GM19438 (cell line): ENCODE measurements at regions not wholly inside any gene's neighbourhood (a gene's known extent, or its start where the extent isn't known, plus 50 kb on each side); places are given as distances from the start of the nearest gene placed in this dataset.

Experiments
- ATAC-seq: cut with Tn5 transposase; IDR thresholded peaks from one replicate; pipeline ENCODE4 v1.9.1; 2021; ENCODE audit warnings: low read depth; ENCODE audit not compliant: unreplicated experiment

DNA sequence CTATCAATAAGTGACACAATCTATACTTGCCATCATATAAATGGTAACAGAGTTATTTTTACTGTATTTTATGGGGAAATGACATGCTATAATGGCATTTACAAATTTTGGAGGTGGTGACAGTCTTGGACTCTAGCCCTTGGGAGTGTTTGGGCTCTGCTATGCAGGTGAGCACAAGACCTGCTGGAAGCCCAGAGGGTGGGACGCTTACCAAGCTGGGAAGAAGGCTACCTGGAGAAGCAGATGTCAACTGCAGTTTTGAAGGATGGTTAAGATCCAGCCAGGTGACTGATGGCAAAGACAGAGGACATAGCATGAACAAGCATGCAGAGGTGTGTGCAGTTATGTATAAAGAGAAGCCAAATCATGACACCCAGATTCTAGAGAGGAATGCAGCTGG lies 346.9 kb downstream of the MYCN start:
- ATAC-seq, result no peak

DNA sequence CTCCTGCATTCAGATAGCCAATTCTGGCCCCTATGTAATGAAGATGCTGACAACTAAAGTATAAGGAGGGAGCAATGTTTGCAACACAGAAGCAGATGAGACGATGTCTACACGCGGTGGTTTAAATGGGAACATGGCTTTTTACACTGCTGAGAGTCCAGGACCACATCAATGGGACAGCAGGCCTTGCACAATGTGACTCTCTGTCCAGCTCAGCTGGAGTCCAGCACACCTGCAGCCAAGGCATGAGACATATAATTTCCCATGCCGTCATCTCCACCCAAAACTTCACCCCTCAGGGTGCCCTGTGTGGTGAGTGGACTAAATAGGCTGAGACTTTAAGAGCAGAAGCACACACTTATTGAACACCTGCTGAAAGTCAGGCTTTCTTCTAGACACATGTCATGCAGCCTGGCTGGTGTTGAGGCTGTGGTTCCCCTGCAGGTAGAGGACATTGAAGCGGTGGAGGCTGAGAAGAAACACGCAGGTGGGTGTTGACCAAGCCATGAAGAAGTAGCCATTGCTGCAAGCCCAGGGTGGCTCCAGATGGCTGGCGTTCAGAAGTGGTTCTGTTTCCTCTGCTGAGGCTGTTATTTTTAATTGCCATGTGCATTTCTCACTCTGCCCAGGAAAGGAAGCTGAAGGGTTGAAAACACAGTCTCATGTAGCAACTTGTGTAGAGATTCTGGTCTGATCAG lies 345.6 kb downstream of the MYCN start:
- no peak for ATAC-seq

DNA sequence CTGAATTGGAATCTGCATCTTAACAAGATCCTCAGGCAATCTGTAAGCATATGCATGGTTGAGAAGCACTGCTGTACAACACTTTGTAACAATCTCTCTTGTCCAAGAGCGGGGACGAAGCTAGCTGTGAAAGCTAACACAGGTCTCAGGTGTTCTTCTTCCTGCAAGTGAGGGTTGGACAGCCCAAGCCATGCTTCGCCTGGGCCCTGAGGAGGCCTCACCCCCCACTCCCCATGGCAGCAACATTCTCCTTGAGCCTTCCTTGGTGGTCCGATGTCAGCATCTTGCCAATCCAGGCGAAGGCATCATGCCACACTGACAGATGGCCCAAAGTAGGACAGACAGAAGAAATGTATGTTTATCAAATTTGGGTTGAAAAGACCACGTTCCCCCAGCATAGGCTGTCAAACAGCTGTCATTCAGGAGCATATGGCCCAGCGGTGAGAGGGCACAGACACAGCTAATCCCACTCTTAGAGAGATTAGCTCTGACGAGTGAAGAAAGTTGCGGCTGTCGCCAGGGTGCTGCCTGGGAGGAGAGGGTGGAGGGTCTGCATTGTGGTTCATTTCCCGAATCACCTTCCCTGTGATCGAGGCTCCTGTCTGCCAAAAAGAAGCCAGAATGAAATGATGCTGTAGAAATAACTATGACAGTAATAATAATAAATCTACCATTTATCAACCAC lies 344.7 kb downstream of the MYCN start:
- no peak for ATAC-seq

- ATAC-seq, result no peak
These were observed 342.9 kb downstream of the MYCN start for GRCh38 chr2:16283071-16283850.

DNA sequence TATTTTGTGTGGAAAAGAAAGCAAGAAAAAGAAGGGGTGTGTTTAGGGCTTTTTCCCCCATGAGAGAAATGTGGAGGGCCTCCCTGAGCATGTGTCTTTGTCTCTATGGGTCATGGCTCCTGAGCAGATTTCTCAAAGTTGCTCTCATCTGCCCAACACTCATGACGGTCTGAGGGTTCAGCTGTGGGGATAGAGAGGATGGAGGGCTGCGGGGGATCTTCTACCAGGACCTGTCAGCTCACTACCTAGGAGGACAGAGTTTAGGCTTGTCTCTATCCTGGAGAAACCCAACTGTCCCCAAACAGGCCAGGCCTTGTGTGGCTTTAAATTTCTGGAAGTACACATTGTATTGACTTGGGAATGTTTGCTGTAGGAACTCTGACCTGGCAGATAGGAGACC lies 342.2 kb downstream of the MYCN start:
- no peak for ATAC-seq

- peak; percentile 74 for ATAC-seq
These were observed 341.3 kb downstream of the MYCN start for GRCh38 chr2:16281451-16282335.

GRCh38 chr2:16280081-16280480 lies 339.7 kb downstream of the MYCN start:
- ATAC-seq, result no peak

GRCh38 chr2:16279641-16280040 lies 339.3 kb downstream of the MYCN start:
- ATAC-seq, result no peak

DNA sequence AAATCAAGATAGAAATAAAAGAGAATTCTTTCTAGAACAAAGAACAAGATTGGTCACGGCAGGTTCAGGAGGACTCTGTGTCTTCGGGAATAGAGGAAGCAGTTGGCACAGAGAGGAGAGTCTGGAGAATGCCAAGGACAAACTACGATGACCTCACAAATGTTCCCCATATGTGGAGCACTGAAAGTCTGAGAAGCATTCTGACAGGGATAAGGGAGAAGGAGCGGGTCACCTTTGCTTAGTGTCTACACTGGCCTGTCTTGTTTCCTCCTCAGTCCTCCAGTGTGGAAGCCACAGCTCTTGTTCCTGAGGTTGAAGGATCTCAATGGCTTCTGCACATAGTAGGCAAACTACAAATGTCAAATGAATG lies 338.8 kb downstream of the MYCN start:
- ATAC-seq, result no peak

DNA sequence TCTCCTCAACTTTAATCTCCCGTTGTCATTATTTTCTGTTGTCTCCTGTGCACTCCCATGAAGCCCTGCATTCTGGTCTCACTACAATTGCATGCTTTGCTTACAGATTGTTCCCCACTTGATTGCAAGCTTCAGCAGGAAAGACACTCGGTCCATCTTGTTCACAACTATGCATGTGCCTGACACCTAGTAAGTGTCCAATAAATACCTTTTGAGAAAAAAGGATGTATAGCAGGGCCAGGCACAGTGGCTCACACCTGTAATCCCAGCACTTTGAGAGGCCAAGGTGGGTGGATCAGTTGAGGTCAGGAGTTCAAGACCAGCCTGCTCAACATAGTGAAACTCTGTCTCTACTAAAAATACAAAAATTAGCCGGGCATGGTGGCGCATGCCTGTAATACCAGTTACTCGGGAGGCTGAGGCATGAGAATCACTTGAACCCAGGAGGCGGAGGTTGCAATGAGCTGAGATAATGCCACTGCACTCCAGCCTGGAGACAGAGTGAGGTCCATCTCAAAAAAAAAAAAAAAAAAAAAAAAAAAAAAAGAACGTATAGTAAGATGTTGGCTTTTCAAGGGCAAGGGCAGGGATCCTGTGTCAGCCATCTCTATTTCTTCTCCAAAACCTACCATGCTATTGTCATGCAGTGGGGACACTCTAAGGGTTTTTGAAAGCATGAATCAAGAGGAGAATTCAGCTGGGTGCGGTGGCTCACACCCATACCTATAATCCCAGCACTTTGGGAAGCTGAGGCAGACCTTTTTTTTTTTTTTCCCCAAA lies 338.3 kb downstream of the MYCN start:
- no peak for ATAC-seq

DNA sequence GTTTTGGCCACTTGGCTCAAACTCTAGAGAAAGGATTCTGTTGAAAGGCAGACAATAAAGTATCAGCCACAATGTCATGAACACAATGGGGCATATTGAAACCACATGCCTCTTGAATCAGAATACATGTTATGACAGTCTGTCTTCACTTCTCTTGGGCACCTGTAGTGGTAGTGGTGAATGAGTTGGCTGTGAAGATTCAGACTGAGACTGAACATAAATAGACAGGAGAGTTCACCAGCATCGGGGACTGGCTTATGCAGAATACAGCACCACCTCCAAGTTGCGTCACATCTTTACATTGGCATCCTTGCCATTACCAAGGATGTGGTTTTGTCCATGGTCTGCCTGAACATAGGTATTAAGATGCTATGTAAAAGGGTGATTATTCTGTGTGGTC lies 336.8 kb downstream of the MYCN start:
- no peak for ATAC-seq

DNA sequence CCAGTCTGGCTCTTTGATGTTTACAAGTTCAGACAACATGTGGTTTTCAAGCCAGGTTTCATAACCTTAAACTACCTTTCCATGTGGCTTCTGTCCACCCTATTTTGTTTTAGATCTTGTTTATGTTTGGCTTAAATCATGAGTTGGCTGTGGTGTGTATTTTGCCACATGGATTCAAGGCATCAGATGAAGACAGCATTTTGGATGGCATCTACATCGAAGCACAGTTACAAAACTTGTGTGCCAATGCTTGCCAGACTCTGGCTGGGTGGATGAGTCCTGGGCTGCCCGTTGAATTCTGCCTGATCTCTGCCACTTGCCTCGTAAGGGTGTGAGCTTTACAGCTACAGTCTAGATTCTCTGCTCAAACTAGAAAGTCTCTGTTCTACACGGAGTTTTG lies 335.3 kb downstream of the MYCN start:
- no peak for ATAC-seq

DNA sequence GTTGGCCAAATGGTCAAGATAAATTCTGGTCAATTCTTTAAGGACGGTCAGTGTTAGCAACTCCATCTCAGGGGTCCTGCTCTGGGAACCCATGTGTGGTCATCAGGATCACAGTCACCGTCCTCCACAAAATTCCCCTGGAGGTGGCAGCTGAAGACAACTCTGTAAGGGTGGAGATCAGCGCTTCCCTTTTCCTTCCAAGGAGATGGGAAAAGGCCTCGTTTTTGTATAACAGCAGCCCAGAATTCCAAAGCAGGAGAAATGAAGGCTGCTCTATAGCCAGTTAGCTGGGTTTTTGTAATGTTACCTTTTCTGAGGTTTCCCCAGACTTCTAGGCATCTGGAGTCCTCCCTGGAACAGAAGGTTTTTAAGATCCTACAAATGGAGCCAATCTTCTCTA lies 334.8 kb downstream of the MYCN start:
- ATAC-seq, result no peak

DNA sequence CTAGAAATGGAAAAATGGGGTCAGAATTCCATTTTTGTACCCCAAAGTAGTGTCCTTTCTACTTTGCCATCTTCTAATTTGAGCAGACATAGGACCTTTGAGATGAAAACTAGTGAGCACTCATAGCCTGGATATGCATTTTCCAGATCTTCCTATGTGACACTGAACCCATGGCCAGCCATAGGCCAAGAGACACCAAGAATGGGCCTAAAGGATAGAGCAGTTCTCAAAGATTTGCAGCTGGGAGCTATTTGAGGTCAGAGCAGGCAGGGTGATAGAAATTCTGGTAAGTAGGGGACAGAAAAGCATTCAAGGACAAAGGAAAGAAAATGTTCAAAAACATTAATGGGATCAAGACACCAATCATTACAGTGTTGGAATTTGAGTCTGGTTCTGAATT lies 332.8 kb downstream of the MYCN start:
- no peak for ATAC-seq

- no peak for ATAC-seq
These were observed 331.9 kb downstream of the MYCN start for GRCh38 chr2:16272038-16272788.

DNA sequence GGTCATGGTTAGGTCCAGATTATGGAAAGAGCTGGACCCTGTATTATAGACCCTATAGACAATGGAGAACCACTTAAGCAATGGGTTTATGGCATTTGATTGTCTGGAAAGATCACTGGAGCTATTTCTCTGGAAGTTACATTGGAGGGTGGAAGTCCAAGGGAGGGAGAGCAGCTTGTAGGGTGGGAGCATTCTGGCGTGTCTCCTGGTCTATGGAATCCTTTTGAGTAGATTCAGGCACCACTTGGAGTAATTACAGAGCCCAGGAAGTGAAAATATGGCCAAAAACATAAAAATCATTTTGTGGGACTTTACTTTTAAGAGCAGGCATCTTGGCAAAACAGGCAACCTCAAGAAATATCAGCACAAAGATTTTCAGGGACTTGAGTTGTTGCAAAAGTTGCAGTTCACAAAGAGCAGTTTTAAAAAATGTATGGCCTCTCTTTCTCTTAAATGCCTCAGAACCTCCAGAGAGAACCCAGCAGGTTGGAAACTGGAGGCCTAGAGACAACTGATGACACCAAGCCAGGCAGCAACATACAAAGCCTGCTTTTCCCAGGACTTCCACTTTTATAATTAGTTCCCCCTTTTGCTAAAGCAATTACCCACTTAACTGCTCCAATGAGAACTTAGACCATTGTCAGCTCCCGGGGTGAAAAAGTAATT lies 331.0 kb downstream of the MYCN start:
- ATAC-seq, result no peak

GRCh38 chr2:16270441-16270840 lies 330.1 kb downstream of the MYCN start:
- no peak for ATAC-seq

GRCh38 chr2:16268301-16269000 lies 328.1 kb downstream of the MYCN start:
- no peak for ATAC-seq
